ENCODE measurements at regions not wholly inside any gene's neighbourhood (a gene's known extent, or its start where the extent isn't known, plus 50 kb on each side); places are given as distances from the start of the nearest gene placed in this dataset.

- DNase-seq: no peak
Measured at GRCh38 chr3:73680391-73681095, 55.8 kb upstream of the PDZRN3 start.

- DNase-seq: no peak
Measured at GRCh38 chr3:73677336-73678024, 52.7 kb upstream of the PDZRN3 start.
